ENCODE measurements at regions not wholly inside any gene's neighbourhood (a gene's known extent, or its start where the extent isn't known, plus 50 kb on each side); places are given as distances from the start of the nearest gene placed in this dataset.

DNA sequence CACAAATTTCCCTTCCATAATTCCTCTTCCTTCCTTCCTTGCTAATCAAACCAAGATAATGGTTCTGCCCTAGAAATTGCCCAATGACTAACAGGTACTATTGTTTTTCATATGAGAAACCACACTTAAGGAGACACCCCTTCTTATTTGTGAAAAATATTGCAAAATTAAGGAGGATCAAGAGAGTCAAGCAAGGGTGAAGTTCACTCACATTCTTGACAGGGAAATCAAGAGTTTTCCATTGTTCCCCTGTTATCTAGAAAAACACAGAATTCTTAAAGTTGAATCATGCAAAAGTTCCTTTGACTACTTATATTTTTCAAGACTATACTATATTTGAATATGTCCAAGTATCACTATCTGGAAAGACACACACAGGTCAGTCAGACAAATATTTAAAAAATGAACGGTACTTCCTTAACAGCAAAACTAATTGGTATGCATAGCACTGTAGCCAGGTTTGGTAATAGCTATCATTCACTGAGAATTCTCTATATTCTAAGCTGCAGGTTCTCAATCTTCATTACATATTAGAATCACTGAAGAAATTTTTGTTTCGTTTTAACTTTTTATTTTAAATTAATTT lies 897.2 kb downstream of the DIAPH3 start:
- in situ Hi-C loops (cut with HindIII; ENCODE audit: low sequenced_read_pairs): no loop called here
- no peak for DNase-seq (ENCODE audit: low read depth, low spot score)
- TF ChIP-seq, protein P1, sequence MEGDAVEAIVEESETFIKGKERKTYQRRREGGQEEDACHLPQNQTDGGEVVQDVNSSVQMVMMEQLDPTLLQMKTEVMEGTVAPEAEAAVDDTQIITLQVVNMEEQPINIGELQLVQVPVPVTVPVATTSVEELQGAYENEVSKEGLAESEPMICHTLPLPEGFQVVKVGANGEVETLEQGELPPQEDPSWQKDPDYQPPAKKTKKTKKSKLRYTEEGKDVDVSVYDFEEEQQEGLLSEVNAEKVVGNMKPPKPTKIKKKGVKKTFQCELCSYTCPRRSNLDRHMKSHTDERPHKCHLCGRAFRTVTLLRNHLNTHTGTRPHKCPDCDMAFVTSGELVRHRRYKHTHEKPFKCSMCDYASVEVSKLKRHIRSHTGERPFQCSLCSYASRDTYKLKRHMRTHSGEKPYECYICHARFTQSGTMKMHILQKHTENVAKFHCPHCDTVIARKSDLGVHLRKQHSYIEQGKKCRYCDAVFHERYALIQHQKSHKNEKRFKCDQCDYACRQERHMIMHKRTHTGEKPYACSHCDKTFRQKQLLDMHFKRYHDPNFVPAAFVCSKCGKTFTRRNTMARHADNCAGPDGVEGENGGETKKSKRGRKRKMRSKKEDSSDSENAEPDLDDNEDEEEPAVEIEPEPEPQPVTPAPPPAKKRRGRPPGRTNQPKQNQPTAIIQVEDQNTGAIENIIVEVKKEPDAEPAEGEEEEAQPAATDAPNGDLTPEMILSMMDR (IDR thresholded peaks at IDR 0.05; ENCODE audit: low read depth, low read length): no peak
- H3K4me3 ChIP-seq (ENCODE audit: low read depth, low read length): no peak overlapping the region

DNA sequence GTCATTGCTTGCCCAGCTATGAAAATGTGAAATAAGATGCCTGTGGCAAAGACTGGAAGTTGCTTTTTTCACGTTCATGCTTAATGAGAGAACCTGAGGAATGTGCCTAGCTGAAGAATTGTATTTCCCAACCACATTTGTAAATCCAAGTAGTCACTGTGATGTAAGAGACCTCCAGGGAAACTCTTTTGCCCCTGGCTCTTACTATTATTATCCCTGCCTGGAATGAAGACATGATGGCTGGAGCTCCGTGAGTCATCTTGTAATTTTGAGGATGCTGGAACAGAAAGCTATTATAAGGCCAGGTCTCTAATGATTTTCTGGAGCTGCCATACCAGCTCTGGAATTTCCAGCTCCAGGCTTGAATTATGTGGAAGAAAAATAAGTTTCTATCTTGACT lies 894.3 kb downstream of the DIAPH3 start:
- DNase-seq (ENCODE audit: low read depth, low spot score): peak; percentile 87
- H3K4me3 ChIP-seq (ENCODE audit: low read depth, low read length): no peak overlapping the region
- TF ChIP-seq, protein P1 (IDR thresholded peaks at IDR 0.05; ENCODE audit: low read depth, low read length): no peak
- in situ Hi-C loops (cut with HindIII; ENCODE audit: low sequenced_read_pairs): no loop called here

DNA sequence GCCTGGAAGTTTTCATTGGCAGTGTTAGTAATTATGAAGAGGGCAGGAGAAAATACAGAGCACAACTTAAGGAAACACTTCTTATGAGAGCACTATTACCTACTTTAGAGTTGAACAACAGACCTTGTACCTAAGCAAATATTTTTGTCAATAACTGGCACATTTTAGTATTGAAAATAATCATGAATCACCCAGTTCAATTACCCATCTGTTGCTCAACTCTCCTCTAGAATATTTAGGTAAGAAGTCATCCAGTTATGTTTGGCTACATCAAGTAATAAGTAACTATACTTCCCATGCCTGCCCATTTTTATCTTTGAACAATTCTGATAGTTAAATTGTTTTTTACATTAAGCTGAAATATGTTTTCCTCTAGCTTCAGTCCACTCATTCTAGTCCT lies 893.4 kb downstream of the DIAPH3 start:
- in situ Hi-C loops (cut with HindIII; ENCODE audit: low sequenced_read_pairs): no loop called here
- H3K4me3 ChIP-seq (ENCODE audit: low read depth, low read length): no peak overlapping the region
- TF ChIP-seq, protein P1 (IDR thresholded peaks at IDR 0.05; ENCODE audit: low read depth, low read length): no peak
- DNase-seq (ENCODE audit: low read depth, low spot score): no peak

DNA sequence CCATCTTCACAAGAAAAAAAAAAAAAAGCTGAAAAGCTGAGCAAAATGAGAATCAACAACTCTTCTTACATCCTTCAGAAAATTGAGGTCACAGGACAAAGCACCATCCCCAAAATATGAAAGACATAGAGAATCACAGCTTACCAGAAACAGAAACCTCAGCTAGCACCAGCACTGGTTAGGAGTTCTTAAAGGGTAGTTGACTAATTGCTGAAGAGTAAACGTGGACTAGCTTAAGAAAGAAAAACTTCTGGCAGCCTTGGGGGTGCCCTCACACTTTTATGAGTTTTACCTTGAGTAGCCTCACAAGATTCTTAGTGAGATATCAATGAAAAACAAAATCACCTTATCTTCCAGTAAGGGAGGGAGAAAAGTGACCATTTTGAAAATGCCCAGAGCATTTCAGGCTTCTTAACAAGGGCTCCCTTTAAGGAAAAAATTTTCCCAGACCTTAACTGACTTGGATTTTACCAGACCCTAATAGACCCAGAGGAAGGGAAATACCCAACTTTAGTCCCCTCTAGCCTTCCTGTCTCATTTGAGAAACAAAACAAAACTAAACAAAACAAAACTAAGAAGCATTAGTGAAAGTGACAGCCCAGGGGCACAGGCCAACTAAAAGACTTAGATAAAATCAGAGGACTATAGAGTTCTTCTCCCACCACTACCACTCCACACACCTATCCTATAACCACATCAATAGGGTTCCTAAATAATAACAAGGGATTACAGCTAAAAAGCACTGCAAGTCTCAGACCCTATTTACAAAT lies 888.6 kb downstream of the DIAPH3 start:
- DNase-seq (ENCODE audit: low read depth, low spot score): no peak
- no peak overlapping the region for H3K4me3 ChIP-seq (ENCODE audit: low read depth, low read length)
- in situ Hi-C loops (cut with HindIII; ENCODE audit: low sequenced_read_pairs): no loop called here
- TF ChIP-seq, protein P1 (IDR thresholded peaks at IDR 0.05; ENCODE audit: low read depth, low read length): no peak

DNA sequence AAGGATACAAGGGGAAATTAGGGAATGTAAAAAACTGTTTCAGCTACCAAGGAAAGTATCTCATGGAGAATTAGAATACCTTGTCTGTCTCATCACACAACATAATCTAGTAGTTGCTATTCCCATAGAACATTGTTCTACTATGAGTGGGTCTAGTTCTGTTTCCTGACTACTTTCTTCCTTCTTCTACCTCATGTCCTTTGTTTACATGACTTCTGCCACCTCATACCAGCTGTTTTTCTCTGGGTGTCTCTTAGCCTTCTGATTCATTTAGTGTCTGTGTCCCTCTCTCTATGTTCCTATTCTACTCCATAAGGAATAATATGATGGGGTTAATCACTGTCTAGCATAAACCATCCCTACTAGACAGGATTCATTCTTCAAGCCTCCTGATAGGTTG lies 887.3 kb downstream of the DIAPH3 start:
- DNase-seq (ENCODE audit: low read depth, low spot score): no peak
- in situ Hi-C loops (cut with HindIII; ENCODE audit: low sequenced_read_pairs): no loop called here
- TF ChIP-seq, protein P1 (IDR thresholded peaks at IDR 0.05; ENCODE audit: low read depth, low read length): no peak
- H3K4me3 ChIP-seq (ENCODE audit: low read depth, low read length): no peak overlapping the region

DNA sequence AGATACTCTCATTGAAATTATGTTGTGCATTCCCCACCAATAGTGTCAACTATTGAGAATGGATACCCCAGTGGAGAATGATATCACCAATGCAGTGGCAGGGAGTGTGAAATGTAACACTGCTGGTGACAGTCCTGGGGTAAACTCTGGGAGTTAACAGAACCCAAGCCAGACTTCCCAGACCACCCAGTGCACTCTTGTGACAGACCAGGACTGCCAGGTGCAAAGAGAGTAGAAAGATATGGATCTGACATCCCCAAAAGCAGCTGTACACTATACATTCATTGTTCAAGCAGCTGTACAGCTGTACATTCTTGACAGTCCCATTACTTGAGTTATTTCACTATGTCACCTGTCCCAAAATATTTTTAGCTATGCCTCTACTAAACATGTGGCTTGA lies 886.6 kb downstream of the DIAPH3 start:
- no peak overlapping the region for H3K4me3 ChIP-seq (ENCODE audit: low read depth, low read length)
- in situ Hi-C loops (cut with HindIII; ENCODE audit: low sequenced_read_pairs): no loop called here
- DNase-seq (ENCODE audit: low read depth, low spot score): no peak
- TF ChIP-seq, protein P1 (IDR thresholded peaks at IDR 0.05; ENCODE audit: low read depth, low read length): no peak
